Choroid plexus epithelial cell (primary cell): ENCODE measurements at regions not wholly inside any gene's neighbourhood (a gene's known extent, or its start where the extent isn't known, plus 50 kb on each side); places are given as distances from the start of the nearest gene placed in this dataset.

Source experiments
- DNase-seq: peaks from one replicate; pipeline ENCODE4 v3.0.0-alpha.2; 2010; ENCODE audit warnings: low read depth
- H3K4me3 ChIP-seq: 2 replicates; pipeline ENCODE4 v1.5.1; 2011; ENCODE audit warnings: low read depth, mild to moderate bottlenecking, control low read depth, low read length, moderate library complexity
- CTCF ChIP-seq: conservative IDR thresholded peaks from 2 replicates; pipeline ENCODE4 v1.5.1; 2011; ENCODE audit warnings: low read depth, mild to moderate bottlenecking, control low read depth, inconsistent platforms, low read length, moderate library complexity

DNA sequence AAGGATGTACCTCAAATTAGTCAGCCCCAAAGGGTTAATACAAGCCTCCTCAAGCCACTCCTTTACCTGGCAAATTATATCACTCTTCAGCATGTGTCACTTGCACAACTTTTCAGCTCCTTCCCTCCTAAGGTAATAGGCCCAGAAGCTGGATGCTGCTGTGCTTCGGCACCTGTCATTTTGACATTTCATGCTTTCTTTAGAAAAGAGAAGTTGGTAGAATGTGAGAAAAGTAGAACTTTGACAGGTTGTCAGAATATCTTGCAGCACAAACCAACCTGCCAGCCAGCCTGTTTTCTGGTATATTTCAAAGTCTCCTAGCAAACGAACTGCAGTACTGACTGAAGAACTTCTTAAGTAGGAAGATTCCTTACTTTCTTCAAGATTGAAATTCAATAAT lies 2136.9 kb downstream of the MAT2B start:
- TF ChIP-seq CTCF = no peak
- H3K4me3 ChIP-seq = no peak overlapping the region
- DNase-seq = no peak

GRCh38 chr5:165665735-165666400 lies 2160.4 kb downstream of the MAT2B start:
- no peak overlapping the region for H3K4me3 ChIP-seq
- DNase-seq = no peak
- no peak for TF ChIP-seq CTCF

DNA sequence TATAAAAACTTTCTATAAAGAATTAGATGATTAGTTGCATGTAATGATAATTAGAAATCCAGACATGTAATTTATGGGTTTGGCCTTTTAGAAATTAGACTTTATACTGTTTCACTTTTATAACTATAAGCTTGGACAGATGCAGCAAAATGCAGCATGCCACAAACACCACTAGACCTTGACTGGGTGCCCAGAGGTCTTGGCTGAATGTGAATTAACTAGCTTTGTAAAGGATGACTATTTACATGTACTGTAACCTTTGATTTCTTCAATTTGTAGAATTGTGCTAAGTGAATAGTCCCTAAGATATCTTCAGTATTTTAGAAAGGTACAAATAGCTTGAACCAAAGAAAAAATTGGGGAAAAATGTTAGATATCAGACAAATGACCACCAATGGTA lies 2168.1 kb downstream of the MAT2B start:
- no peak overlapping the region for H3K4me3 ChIP-seq
- DNase-seq = no peak
- no peak for TF ChIP-seq CTCF

- TF ChIP-seq CTCF = no peak
- no peak overlapping the region for H3K4me3 ChIP-seq
- no peak for DNase-seq
Observed at GRCh38 chr5:165695796-165696195, 2190.4 kb downstream of the MAT2B start.

GRCh38 chr5:165705960-165706359 lies 2200.5 kb downstream of the MAT2B start:
- H3K4me3 ChIP-seq = no peak overlapping the region
- DNase-seq = no peak
- no peak for TF ChIP-seq CTCF

- no peak for TF ChIP-seq CTCF
- no peak overlapping the region for H3K4me3 ChIP-seq
- no peak for DNase-seq
Observed at GRCh38 chr5:165712011-165712410, 2206.6 kb downstream of the MAT2B start.

DNA sequence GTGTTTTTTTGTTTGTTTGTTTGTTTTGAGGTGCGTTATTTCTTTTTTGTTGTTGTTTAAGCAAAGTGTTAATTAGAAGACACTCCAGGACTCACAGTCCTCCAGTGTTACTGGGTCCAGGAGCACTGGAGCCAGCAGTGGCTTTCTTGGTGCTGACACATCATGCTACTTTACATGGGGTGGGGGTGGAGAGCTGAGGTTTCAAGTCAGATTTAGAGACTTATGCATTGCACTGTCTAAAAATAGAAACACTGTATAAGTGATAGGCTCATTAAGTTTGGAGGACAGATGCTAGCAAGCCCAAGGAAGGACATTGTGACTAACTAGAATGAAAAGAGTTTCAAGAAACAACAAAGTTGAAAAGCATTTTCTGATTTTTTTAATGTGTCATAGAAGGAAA lies 2209.2 kb downstream of the MAT2B start:
- DNase-seq = no peak
- no peak for TF ChIP-seq CTCF
- H3K4me3 ChIP-seq = no peak overlapping the region
